HG03175 (cell line): ENCODE measurements at regions not wholly inside any gene's neighbourhood (a gene's known extent, or its start where the extent isn't known, plus 50 kb on each side); places are given as distances from the start of the nearest gene placed in this dataset.

ENCODE experiments used
- ATAC-seq: cut with Tn5 transposase; IDR thresholded peaks from one replicate; pipeline ENCODE4 v1.9.1; 2021; ENCODE audit warnings: mild to moderate bottlenecking, moderate library complexity; ENCODE audit not compliant: unreplicated experiment

DNA sequence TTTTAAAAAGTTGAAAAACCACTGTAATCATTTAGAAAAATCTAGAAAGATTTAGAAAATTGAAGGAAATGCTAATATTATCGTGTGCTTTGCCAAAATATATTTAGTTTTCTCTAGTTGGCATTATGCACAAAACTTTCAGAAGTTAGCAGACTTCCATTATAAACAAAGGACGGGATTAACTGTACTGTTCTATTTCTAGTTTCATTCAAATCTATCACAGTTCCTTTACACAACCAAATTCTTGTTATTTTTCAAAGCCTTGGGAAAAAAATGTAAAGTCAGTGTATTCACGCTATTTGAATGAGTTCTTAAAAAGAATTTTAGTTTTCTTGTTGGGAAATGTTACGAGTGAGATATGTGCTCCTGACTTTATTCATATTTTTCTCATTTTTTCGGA is 277.8 kb downstream of the LMO7 start:
- no peak for ATAC-seq

DNA sequence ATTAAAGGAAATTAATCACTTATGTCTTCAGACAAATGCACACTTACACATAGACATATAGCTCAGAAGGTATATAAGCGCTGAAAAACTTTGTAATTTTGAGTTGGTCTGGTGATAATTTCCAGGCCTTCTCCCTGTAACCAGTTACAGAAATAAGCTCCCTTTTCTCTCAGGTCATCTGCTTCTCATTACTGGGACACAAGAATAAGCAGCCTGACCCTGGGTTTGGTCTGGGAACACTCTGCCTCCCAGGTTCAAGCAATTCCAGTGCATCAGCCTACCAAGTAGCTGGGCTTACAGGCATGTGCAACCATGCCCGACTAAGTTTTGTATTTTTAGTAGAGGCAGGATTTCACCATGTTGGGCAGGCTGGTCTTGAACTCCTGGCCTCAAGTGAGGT is 274.5 kb downstream of the LMO7 start:
- no peak for ATAC-seq
